ENCODE measurements at regions not wholly inside any gene's neighbourhood (a gene's known extent, or its start where the extent isn't known, plus 50 kb on each side); places are given as distances from the start of the nearest gene placed in this dataset.
"Not testable (repeated sequence)": the region's sequence is repeated elsewhere in the genome, so short reads cannot be mapped to it uniquely, and the experiment has no call there.

GRCh38 chr5:135154961-135155360 is 120.9 kb upstream of the PITX1 start:
- no peak for DNase-seq

- DNase-seq = no peak
Observed at GRCh38 chr5:135154197-135154596, 120.2 kb upstream of the PITX1 start.

GRCh38 chr5:135153661-135154060 is 119.6 kb upstream of the PITX1 start:
- no peak for DNase-seq

GRCh38 chr5:135153259-135153658 is 119.2 kb upstream of the PITX1 start:
- peak; percentile 16 for DNase-seq

- not testable (repeated sequence) for DNase-seq
Observed at GRCh38 chr5:135151660-135152059, 117.6 kb upstream of the PITX1 start.

GRCh38 chr5:135151256-135151655 is 117.2 kb upstream of the PITX1 start:
- DNase-seq = no peak

GRCh38 chr5:135150767-135151166 is 116.7 kb upstream of the PITX1 start:
- peak; percentile 73 for DNase-seq

GRCh38 chr5:135149956-135150723 is 116.1 kb upstream of the PITX1 start:
- peak; percentile 86 for DNase-seq

- no peak for DNase-seq
Observed at GRCh38 chr5:135149229-135149955, 115.4 kb upstream of the PITX1 start.

GRCh38 chr5:135147294-135148090 is 113.5 kb upstream of the PITX1 start:
- no peak for DNase-seq

- no peak for DNase-seq
Observed at GRCh38 chr5:135145985-135146384, 112.0 kb upstream of the PITX1 start.

GRCh38 chr5:135143682-135144081 is 109.7 kb upstream of the PITX1 start:
- DNase-seq = not testable (repeated sequence)

GRCh38 chr5:135141303-135142268 is 107.6 kb upstream of the PITX1 start:
- no peak for DNase-seq

GRCh38 chr5:135140446-135141204 is 106.6 kb upstream of the PITX1 start:
- no peak for DNase-seq

- no peak for DNase-seq
Observed at GRCh38 chr5:135139381-135140134, 105.5 kb upstream of the PITX1 start.

GRCh38 chr5:135138116-135138850 is 104.3 kb upstream of the PITX1 start:
- DNase-seq = no peak

- no peak for DNase-seq
Observed at GRCh38 chr5:135137146-135137915, 103.3 kb upstream of the PITX1 start.

GRCh38 chr5:135136546-135136945 is 102.5 kb upstream of the PITX1 start:
- no peak for DNase-seq
